ENCODE measurements at regions not wholly inside any gene's neighbourhood (a gene's known extent, or its start where the extent isn't known, plus 50 kb on each side); places are given as distances from the start of the nearest gene placed in this dataset.

DNA sequence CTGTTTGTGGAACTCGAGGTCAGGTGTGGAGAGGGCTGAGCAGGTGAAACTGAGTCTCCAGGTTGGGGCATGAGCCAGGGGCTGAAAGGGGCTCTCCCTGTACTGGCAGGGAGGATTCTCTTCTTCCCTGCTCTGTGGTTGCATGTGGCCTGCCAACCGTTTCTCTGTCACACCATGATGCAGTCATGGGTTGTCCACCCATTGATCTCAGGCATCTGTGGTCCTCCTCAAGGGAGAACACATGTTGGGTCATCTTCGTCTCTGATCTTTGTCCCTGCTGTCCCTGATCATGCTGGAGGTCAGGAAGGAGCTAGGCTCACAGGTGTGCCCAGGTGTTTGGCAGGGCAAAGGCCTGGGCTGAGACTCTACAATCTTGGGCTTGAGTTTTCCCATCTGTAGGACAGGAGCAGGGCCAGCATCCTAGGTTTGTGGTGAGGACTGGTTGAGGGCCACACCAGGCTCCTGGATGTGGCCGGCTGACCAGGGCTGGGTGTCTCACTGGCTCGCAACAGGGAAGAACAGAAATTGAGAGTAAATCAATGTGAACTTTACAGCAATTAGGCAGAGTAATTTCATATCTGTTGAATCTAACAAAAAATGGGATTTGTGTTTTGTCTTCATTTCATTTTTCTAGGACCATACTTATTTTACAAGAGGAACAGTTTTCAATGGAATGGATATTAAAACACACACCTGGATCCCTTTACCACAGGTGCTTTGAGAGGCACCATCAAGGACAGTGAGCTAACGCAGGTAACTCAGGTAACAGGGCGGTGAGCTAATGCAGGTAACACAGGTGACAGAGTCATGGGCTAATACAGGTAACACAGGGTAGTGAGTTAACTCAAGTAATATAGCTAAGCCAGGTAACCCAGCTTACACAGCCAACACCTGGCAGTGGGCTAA is 58.5 kb upstream of the IGFBP3 start:
- Histone ChIP-seq H3K9me3 (ENCODE audit: control insufficient read depth in 4 of 4, low read length in 3 of 4) (no peaks in the 10 kb centered on the region), H3K27ac (ENCODE audit: low read depth in 1 of 2, low read length in 2 of 2) (peak overlapping the region in 1 of 2 donors; percentile 15), H3K9ac (ENCODE audit: low read depth in 1 of 2, low read length in 2 of 2) (no peak overlapping the region), H3K27me3 (ENCODE audit: control insufficient read depth in 4 of 4, insufficient read depth in 4 of 4, low read length in 3 of 4) (no peaks in the 10 kb centered on the region), H3K36me3 (ENCODE audit: control insufficient read depth in 4 of 4, insufficient read depth in 3 of 4, low read depth in 1 of 4, low read length in 3 of 4) (no peaks in the 10 kb centered on the region), H3K4me3 (ENCODE audit: low read depth in 1 of 3, low read length in 3 of 3) (no peak overlapping the region), H3K4me1 (ENCODE audit: control insufficient read depth in 4 of 4, insufficient read depth in 4 of 4, low read length in 3 of 4) (peaks cover 0 to 14% (median 11%) of the 10 kb centered on the region in 4 donors)
- WGBS: 85% methylated on average over 7 of the region's 7 CpGs
- TF ChIP-seq TAF1 (conservative IDR thresholded peaks at IDR 0.05) (no peak), JUND (IDR thresholded peaks at IDR 0.05) (no peak)
- peak; percentile 13 for DNase-seq (ENCODE audit: low spot score)

DNA sequence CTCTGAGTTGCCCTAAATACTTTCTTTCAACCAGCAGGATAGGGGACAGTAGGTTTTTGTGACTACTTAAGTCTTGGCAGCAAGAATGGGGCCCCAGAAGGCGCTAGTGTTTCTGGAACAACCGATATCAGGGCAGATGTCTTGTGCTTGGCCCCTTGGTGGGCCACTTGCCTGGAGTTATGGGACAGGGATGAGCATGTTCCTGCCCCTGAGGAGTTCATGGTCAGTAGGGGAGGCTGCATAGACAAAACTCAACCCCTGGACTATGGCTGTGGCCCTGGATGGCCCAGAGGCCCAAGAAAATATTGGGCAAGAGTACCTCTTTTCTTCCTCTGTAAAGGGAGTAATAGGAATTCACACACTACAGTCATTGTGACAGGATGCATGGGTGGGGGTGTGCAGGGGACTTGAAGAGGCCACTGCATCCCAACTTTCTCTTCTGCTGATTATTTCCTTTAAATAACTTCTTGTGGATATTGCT is 57.7 kb upstream of the IGFBP3 start:
- DNase-seq (ENCODE audit: low spot score): peak; percentile 12
- peak overlapping the region; percentile 15 for H3K27ac ChIP-seq (ENCODE audit: low read depth in 1 of 2, low read length in 2 of 2)
- no peaks in the 10 kb centered on the region for H3K27me3 ChIP-seq (ENCODE audit: control insufficient read depth in 4 of 4, insufficient read depth in 4 of 4, low read length in 3 of 4)
- H3K9me3 ChIP-seq (ENCODE audit: control insufficient read depth in 4 of 4, low read length in 3 of 4): no peaks in the 10 kb centered on the region
- no peak overlapping the region for H3K4me3 ChIP-seq (ENCODE audit: low read depth in 1 of 3, low read length in 3 of 3)
- 78% methylated on average over 2 of the region's 2 CpGs for WGBS
- no peak overlapping the region for H3K9ac ChIP-seq (ENCODE audit: low read depth in 1 of 2, low read length in 2 of 2)
- H3K36me3 ChIP-seq (ENCODE audit: control insufficient read depth in 4 of 4, insufficient read depth in 3 of 4, low read depth in 1 of 4, low read length in 3 of 4): no peaks in the 10 kb centered on the region
- H3K4me1 ChIP-seq (ENCODE audit: control insufficient read depth in 4 of 4, insufficient read depth in 4 of 4, low read length in 3 of 4): peaks cover 0 to 7% (median 4%) of the 10 kb centered on the region in 4 donors
- TF ChIP-seq JUND (IDR thresholded peaks at IDR 0.05) (no peak), FOXA1 (IDR thresholded peaks at IDR 0.05) (no peak), FOXA2 (IDR thresholded peaks at IDR 0.05) (no peak), NR2F2 (IDR thresholded peaks at IDR 0.05) (no peak), EGR1 (IDR thresholded peaks at IDR 0.05; ENCODE audit: low read depth in 2 of 2) (no peak), SP1 (IDR thresholded peaks at IDR 0.05) (no peak)
- TF ChIP-seq, protein P1, sequence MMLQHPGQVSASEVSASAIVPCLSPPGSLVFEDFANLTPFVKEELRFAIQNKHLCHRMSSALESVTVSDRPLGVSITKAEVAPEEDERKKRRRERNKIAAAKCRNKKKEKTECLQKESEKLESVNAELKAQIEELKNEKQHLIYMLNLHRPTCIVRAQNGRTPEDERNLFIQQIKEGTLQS (IDR thresholded peaks at IDR 0.05): no peak
- TF ChIP-seq, protein P2, sequence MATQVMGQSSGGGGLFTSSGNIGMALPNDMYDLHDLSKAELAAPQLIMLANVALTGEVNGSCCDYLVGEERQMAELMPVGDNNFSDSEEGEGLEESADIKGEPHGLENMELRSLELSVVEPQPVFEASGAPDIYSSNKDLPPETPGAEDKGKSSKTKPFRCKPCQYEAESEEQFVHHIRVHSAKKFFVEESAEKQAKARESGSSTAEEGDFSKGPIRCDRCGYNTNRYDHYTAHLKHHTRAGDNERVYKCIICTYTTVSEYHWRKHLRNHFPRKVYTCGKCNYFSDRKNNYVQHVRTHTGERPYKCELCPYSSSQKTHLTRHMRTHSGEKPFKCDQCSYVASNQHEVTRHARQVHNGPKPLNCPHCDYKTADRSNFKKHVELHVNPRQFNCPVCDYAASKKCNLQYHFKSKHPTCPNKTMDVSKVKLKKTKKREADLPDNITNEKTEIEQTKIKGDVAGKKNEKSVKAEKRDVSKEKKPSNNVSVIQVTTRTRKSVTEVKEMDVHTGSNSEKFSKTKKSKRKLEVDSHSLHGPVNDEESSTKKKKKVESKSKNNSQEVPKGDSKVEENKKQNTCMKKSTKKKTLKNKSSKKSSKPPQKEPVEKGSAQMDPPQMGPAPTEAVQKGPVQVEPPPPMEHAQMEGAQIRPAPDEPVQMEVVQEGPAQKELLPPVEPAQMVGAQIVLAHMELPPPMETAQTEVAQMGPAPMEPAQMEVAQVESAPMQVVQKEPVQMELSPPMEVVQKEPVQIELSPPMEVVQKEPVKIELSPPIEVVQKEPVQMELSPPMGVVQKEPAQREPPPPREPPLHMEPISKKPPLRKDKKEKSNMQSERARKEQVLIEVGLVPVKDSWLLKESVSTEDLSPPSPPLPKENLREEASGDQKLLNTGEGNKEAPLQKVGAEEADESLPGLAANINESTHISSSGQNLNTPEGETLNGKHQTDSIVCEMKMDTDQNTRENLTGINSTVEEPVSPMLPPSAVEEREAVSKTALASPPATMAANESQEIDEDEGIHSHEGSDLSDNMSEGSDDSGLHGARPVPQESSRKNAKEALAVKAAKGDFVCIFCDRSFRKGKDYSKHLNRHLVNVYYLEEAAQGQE (IDR thresholded peaks at IDR 0.05): no peak

DNA sequence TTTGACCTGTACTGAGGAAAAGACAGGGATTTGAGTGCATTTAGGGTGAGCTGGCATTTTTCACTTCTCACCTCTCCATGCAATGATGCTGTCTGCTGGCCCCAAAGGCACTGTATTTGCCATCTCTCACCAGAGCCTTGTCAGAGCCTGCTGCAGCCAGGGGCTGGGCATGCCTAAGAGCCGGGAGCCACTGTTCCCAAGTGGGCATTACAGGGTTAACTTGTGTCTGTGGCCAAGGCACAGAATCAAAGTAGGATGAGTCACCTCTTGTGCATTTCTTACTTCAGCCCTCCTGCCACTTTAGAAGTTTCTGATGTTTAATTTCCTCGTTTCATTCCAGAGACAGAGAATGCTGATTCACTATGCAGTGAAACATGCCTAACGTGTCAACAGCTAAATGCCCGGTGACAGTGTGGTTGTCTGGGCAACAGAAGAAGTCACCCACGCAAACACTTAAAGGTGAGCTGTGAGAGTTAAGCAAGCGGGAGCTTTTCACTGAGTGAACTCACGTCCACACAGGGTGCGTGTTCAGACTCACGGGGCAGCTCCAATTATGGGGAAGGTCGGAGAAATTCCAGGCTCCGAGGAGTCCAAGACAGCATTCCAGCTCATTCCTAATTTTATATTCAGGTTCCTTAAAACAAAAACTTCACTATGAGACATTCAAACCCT is 57.1 kb upstream of the IGFBP3 start:
- Histone ChIP-seq H3K4me1 (ENCODE audit: control insufficient read depth in 4 of 4, insufficient read depth in 4 of 4, low read length in 3 of 4) (peaks cover 0 to 1% (median 0%) of the 10 kb centered on the region in 4 donors), H3K27me3 (ENCODE audit: control insufficient read depth in 4 of 4, insufficient read depth in 4 of 4, low read length in 3 of 4) (no peaks in the 10 kb centered on the region), H3K27ac (ENCODE audit: low read depth in 1 of 2, low read length in 2 of 2) (peak overlapping the region in 1 of 2 donors; percentile 15), H3K36me3 (ENCODE audit: control insufficient read depth in 4 of 4, insufficient read depth in 3 of 4, low read depth in 1 of 4, low read length in 3 of 4) (no peaks in the 10 kb centered on the region), H3K9ac (ENCODE audit: low read depth in 1 of 2, low read length in 2 of 2) (no peak overlapping the region), H3K4me3 (ENCODE audit: low read depth in 1 of 3, low read length in 3 of 3) (no peak overlapping the region), H3K9me3 (ENCODE audit: control insufficient read depth in 4 of 4, low read length in 3 of 4) (no peaks in the 10 kb centered on the region)
- WGBS: 47% methylated on average over 11 of the region's 11 CpGs
- peak; percentile 25 for DNase-seq (ENCODE audit: low spot score)
- no peak for TF ChIP-seq YY1 (IDR thresholded peaks at IDR 0.05)
- TF ChIP-seq FOXA1 (IDR thresholded peaks at IDR 0.05): peak; percentile 19
- TF ChIP-seq RAD21 (IDR thresholded peaks at IDR 0.05): peak in 1 of 2 donors; percentile 8
- peak; percentile 26 to 28 for TF ChIP-seq JUND (IDR thresholded peaks at IDR 0.05)
- no peak for TF ChIP-seq RXRA (IDR thresholded peaks at IDR 0.05)
- TF ChIP-seq FOXA2 (IDR thresholded peaks at IDR 0.05): no peak
- TF ChIP-seq, protein P2 (IDR thresholded peaks at IDR 0.05): no peak
- TF ChIP-seq EGR1 (IDR thresholded peaks at IDR 0.05; ENCODE audit: low read depth in 2 of 2): peak in 1 of 2 donors; percentile 39
- peak in 1 of 2 donors; percentile 11 for TF ChIP-seq HNF4A (conservative IDR thresholded peaks at IDR 0.05)

Measured in liver (tissue), 7 donors.